22Rv1 (cell line): ENCODE measurements at regions not wholly inside any gene's neighbourhood (a gene's known extent, or its start where the extent isn't known, plus 50 kb on each side); places are given as distances from the start of the nearest gene placed in this dataset.

Experiments used
- H3K27ac ChIP-seq: fragments of 450-650 bp; 2 replicates; pipeline ENCODE4 v1.5.1; 2017
- ZFX ChIP-seq: fragments of 450-650 bp; IDR thresholded peaks from 2 replicates; pipeline ENCODE4 v1.6.1; 2017; ENCODE audit warnings: antibody characterized with exemption, borderline replicate concordance
- TF ChIP-seq, protein P1 (sequence below): fragments of 450-650 bp; IDR thresholded peaks from 2 replicates; pipeline ENCODE4 v1.5.1; 2017; ENCODE audit warnings: mild to moderate bottlenecking

DNA sequence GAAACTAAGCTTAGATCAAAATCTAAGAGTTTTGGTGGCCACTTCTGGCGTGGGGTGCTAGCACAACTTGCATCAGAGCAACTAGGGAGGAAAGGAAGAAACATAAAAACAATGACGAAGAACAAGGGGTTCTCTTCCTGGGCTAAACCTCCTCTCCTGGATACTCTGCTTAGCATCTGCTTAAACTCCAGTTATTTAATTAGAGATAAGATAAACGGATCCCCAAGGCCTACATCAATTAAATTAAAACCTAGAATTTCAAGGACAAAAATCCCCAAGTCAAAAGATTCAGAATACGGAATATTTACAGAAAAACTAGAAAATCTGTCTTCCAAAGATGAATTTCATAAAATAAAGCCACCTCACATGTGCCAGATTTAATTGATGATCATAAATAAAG, 281.9 kb downstream of the SHOX2 start:
- TF ChIP-seq, protein P1, sequence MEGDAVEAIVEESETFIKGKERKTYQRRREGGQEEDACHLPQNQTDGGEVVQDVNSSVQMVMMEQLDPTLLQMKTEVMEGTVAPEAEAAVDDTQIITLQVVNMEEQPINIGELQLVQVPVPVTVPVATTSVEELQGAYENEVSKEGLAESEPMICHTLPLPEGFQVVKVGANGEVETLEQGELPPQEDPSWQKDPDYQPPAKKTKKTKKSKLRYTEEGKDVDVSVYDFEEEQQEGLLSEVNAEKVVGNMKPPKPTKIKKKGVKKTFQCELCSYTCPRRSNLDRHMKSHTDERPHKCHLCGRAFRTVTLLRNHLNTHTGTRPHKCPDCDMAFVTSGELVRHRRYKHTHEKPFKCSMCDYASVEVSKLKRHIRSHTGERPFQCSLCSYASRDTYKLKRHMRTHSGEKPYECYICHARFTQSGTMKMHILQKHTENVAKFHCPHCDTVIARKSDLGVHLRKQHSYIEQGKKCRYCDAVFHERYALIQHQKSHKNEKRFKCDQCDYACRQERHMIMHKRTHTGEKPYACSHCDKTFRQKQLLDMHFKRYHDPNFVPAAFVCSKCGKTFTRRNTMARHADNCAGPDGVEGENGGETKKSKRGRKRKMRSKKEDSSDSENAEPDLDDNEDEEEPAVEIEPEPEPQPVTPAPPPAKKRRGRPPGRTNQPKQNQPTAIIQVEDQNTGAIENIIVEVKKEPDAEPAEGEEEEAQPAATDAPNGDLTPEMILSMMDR: no peak
- TF ChIP-seq ZFX: no peak
- no peak overlapping the region for H3K27ac ChIP-seq

DNA sequence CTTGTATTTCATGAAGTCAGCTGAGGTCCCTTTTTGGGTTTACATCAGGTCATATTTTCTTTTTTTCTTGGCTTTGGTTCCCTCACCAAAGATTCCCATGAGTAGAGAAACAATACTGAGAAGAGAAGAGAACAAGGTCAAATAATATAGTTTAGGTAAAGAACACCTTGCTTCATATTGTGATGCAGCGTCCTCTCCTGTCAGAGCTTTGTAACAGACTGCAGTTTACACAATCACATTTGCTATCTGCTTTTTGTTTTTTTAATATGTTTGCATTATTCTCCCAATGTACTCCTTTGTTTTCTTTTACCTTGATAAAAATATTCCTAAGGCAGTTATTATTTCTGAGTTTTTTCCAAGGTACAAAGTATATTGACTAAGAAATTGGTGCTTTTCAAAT, 283.2 kb downstream of the SHOX2 start:
- no peak overlapping the region for H3K27ac ChIP-seq
- TF ChIP-seq, protein P1: peak; percentile 50
- TF ChIP-seq ZFX: no peak

DNA sequence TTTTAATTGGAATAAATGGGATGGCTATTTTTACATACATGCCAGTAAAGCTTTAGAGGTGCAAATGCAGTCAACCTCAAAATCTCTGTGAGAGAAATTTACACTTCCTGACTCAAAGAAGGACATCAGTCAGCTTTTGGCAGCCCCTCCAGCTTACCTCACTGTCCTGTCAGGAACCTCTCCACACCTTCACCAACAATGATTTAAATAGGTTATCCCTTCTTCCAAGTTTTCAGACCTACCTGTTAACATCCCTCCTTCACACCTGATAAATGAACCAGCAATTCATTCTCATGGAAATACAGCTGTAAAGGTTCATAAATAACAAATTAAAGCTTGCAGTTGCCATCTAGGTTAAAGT, 286.1 kb downstream of the SHOX2 start:
- no peak for TF ChIP-seq ZFX
- TF ChIP-seq, protein P1: no peak
- no peak overlapping the region for H3K27ac ChIP-seq

DNA sequence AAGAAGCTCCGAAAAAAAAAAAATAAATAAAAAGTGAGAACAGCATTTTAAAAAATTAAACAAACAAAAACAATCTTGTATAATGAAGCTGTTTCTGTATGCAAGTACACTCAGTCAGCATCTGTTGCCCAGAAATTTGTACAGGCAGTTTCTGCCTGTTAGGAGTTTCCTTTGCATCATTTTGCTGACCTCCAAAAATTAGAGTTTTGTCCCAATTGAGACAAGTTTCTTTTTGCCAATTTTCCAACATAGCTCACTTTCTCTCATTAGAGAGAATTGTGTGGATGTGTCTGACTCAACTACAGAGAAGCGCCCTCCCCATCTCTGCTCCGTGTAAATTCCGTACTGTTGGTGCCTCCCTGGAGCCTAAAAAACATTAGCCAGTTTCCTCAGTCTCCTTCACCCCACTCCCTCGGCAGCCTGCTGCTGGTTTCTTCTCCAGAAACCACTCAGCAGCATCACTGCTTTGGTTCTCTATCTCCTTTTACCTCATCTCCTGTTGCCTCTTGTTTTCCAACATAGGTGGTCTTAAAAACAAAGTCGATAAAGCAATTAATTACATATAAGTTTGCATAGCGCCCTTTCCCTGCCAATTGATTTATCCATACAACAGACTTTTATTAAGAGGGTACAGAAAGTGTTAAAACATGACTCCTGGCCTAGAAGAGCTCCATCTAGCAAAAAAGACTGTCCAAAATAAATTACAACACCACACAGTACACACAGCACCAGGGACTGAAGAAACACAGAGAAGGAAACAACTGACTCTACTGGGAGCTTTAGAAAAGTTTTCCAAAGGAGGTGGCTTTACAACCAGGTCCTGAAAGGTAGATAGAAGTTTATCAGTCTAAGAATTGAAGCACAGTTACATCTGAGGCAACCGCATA, 286.7 kb downstream of the SHOX2 start:
- no peak overlapping the region for H3K27ac ChIP-seq
- TF ChIP-seq, protein P1: no peak
- TF ChIP-seq ZFX: no peak

DNA sequence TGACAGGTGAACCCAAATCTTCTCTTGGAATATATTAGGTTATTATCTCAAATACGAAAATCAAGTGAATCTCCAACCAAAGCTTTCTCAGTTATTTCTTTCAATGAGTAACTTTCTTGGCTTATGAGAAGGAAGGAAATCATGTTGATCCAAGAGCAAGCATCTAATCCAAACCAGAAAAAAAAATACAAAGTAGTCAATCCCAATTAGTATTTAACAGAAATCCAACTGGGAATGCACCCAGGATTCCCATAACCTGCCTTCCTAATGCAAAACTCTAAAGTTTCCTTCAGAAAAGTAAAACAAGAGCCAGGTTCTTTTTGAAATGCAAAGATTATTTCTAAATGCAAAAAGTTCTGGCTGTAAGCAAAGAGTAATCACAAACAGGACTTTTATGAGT, 289.3 kb downstream of the SHOX2 start:
- TF ChIP-seq ZFX: no peak
- TF ChIP-seq, protein P1: no peak
- no peak overlapping the region for H3K27ac ChIP-seq

DNA sequence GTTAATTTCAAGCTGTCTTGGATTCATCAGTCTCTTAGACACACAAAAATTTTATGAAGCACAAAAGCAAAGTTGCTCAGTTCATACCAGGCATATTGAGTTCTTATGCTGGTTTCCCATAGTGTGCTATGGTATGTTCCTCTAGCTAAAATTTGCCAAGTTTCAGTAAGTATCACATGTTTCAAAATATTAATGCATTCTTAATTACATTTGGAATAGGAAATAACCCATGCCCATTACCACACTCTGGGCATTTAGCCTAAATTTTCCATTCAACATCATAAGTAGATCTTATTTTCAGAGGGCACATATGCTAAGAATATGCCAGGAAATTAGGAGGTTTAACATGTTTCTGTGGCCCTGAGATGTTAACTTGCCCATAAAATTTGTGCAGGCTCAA, 289.9 kb downstream of the SHOX2 start:
- H3K27ac ChIP-seq: no peak overlapping the region
- TF ChIP-seq, protein P1: no peak
- TF ChIP-seq ZFX: no peak

DNA sequence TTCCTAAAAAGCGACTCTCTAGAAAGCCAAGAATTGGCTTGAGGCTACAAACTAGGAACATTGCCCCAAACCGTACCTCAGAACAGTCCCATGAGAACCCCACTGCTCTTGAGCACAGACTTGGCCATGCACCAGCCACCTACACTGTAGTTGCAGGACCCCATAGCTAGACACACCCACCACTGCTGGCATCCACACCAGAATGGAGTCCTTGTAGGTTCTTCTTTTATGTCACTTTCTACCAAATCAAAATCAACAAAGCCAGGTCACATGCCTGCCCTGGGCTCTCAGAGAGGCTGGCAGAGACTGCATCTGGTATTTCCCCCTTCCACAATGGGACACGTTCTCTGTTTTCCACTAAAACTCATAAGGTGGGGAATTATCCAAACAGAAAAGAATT, 290.5 kb downstream of the SHOX2 start:
- no peak overlapping the region for H3K27ac ChIP-seq
- no peak for TF ChIP-seq ZFX
- TF ChIP-seq, protein P1: no peak
